Stimulated activated CD8-positive, alpha-beta memory T cell treated with anti-CD3 and anti-CD28 coated beads, Interleukin-2, amount 100 ng/mL, for 1 hour (primary cell): ENCODE measurements at regions not wholly inside any gene's neighbourhood (a gene's known extent, or its start where the extent isn't known, plus 50 kb on each side); places are given as distances from the start of the nearest gene placed in this dataset.
"Not testable (repeated sequence)": the region's sequence is repeated elsewhere in the genome, so short reads cannot be mapped to it uniquely, and the experiment has no call there.

ENCODE experiments used
- DNase-seq, 2 donors: peaks; one replicate each; pipeline ENCODE4 v3.0.0-alpha.2; 2020; ENCODE audit warnings: low read depth in 2 of 2

- no peak for DNase-seq
These were observed 187.3 kb downstream of the KTN1 start for GRCh38 chr14:55767286-55767685.

- DNase-seq = no peak
These were observed 189.9 kb downstream of the KTN1 start for GRCh38 chr14:55769877-55770276.

- DNase-seq = no peak
These were observed 191.4 kb downstream of the KTN1 start for GRCh38 chr14:55771242-55771981.

- DNase-seq = no peak
These were observed 192.5 kb downstream of the KTN1 start for GRCh38 chr14:55772486-55772885.

GRCh38 chr14:55773312-55773711 lies 193.3 kb downstream of the KTN1 start:
- no peak for DNase-seq

- DNase-seq = no peak
These were observed 194.1 kb downstream of the KTN1 start for GRCh38 chr14:55773984-55774545.

- no peak for DNase-seq
These were observed 197.9 kb downstream of the KTN1 start for GRCh38 chr14:55777877-55778276.

GRCh38 chr14:55780156-55780946 lies 200.3 kb downstream of the KTN1 start:
- DNase-seq = no peak

GRCh38 chr14:55781046-55781445 lies 201.0 kb downstream of the KTN1 start:
- DNase-seq = no peak

GRCh38 chr14:55782166-55782565 lies 202.2 kb downstream of the KTN1 start:
- no peak for DNase-seq

GRCh38 chr14:55789406-55789805 lies 209.4 kb downstream of the KTN1 start:
- DNase-seq = no peak

GRCh38 chr14:55794655-55795595 lies 214.9 kb downstream of the KTN1 start:
- DNase-seq = no peak

- DNase-seq = not testable (repeated sequence)
These were observed 216.5 kb downstream of the KTN1 start for GRCh38 chr14:55796513-55796912.

GRCh38 chr14:55798406-55798805 lies 218.4 kb downstream of the KTN1 start:
- no peak for DNase-seq

- no peak for DNase-seq
These were observed 219.6 kb downstream of the KTN1 start for GRCh38 chr14:55799508-55800095.

GRCh38 chr14:55800156-55800785 lies 220.3 kb downstream of the KTN1 start:
- DNase-seq = no peak

GRCh38 chr14:55801121-55801520 lies 221.1 kb downstream of the KTN1 start:
- DNase-seq = no peak

- no peak for DNase-seq
These were observed 223.2 kb downstream of the KTN1 start for GRCh38 chr14:55802986-55803872.

- DNase-seq = no peak
These were observed 224.0 kb downstream of the KTN1 start for GRCh38 chr14:55803873-55804553.
